Endothelial cell of umbilical vein (primary cell): ENCODE measurements at regions not wholly inside any gene's neighbourhood (a gene's known extent, or its start where the extent isn't known, plus 50 kb on each side); places are given as distances from the start of the nearest gene placed in this dataset.

Source experiments
- BruUV-seq: library from RNA; stranded (reverse); fragments of 400-500 nt; replicated peaks from 2 replicates; lab custom pipeline; 2021; lab: Mats Ljungman, UMichigan
- CTCF ChIA-PET: fragments of 300-600, 350-600 bp; sonication (Branson Sonifier 250); formaldehyde crosslinking; loops from one replicate; lab custom pipeline; 2021; ENCODE audit warnings: antibody characterized with exemption, inconsistent platforms; lab: Charles Lee
- POLR2A ChIA-PET: fragments of 300-600, 350-600 bp; sonication (Branson Sonifier 250); formaldehyde crosslinking; loops from one replicate; lab custom pipeline; 2021; ENCODE audit warnings: antibody characterized with exemption, inconsistent platforms; lab: Charles Lee
- DNase-seq: peaks from one replicate; pipeline ENCODE4 v3.0.0-alpha.2; 2011; ENCODE audit warnings: low read depth, low spot score
- FAIRE-seq: peaks from 2 replicates; lab custom pipeline; 2011; peaks lifted over from hg19 to GRCh38; lab: Jason Lieb, UNC
- H2AFZ ChIP-seq: 2 replicates; pipeline ENCODE4 v1.6.0; 2012; ENCODE audit warnings: low read depth, low read length, control low read depth, inconsistent platforms
- H3K27ac ChIP-seq: 2 replicates; pipeline ENCODE4 v1.5.1; 2011; ENCODE audit warnings: low read depth, mild to moderate bottlenecking, control low read depth, low read length, moderate library complexity; ENCODE audit not compliant: insufficient read depth
- H3K27me3 ChIP-seq, 2 experiments: 2 replicates each; pipeline versions ENCODE4 v1.6.0 to v1.6.1; 2011; ENCODE audit warnings: low read length in 2 of 2, mixed read lengths in 1 of 2; ENCODE audit not compliant: control insufficient read depth in 2 of 2, insufficient read depth in 2 of 2
- H3K36me3 ChIP-seq, 2 experiments: 2 replicates in 1 of 2; 3 replicates in 1 of 2; pipeline ENCODE4 v1.5.1; 2011; ENCODE audit warnings: low read length in 2 of 2, mild to moderate bottlenecking in 1 of 2, moderate library complexity in 1 of 2; ENCODE audit not compliant: control insufficient read depth in 2 of 2, insufficient read depth in 2 of 2; ENCODE audit errors: extremely low read depth in 1 of 2
- H3K4me1 ChIP-seq: 3 replicates; pipeline ENCODE4 v1.5.1; 2011; ENCODE audit warnings: mild to moderate bottlenecking, low read length; ENCODE audit not compliant: control insufficient read depth, insufficient read depth; ENCODE audit errors: extremely low read depth
- H3K4me2 ChIP-seq: 2 replicates; pipeline ENCODE4 v1.6.1; 2011; ENCODE audit warnings: low read length, control low read depth, mixed read lengths; ENCODE audit not compliant: insufficient read depth
- H3K4me3 ChIP-seq, 3 experiments: fragments of 200-600 bp in 1 of 3; sonication (generic), shearing (Covaris generic) in 1 of 3; replicated peaks in 1 of 3; 2 replicates each; pipeline ENCODE4 v1.5.1; 2011 to 2016; ENCODE audit warnings: control low read depth in 3 of 3, low read length in 3 of 3, mild to moderate bottlenecking in 2 of 3, inconsistent platforms in 1 of 3, low read depth in 1 of 3, moderate library complexity in 1 of 3; ENCODE audit not compliant: insufficient read depth in 1 of 3
- H3K79me2 ChIP-seq: 2 replicates; pipeline ENCODE4 v1.6.0; 2012; ENCODE audit warnings: low read length, inconsistent platforms; ENCODE audit not compliant: control insufficient read depth, insufficient read depth
- H3K9ac ChIP-seq: replicated peaks from 2 replicates; pipeline ENCODE3; 2011; ENCODE audit warnings: low read length, control low read depth; ENCODE audit not compliant: insufficient read depth; ENCODE audit errors: extremely low read depth
- H3K9me1 ChIP-seq: replicated peaks from 3 replicates; pipeline ENCODE4 v1.6.0; 2011; ENCODE audit warnings: mild to moderate bottlenecking, low read length; ENCODE audit not compliant: control insufficient read depth, insufficient read depth; ENCODE audit errors: extremely low read depth
- H3K9me3 ChIP-seq: replicated peaks from 2 replicates; pipeline ENCODE4 v1.5.1; 2012; ENCODE audit warnings: low read length, inconsistent platforms; ENCODE audit not compliant: control insufficient read depth, insufficient read depth
- H4K20me1 ChIP-seq: replicated peaks from 2 replicates; pipeline ENCODE3; 2011; ENCODE audit warnings: mild to moderate bottlenecking, low read length; ENCODE audit not compliant: control insufficient read depth, insufficient read depth; ENCODE audit errors: extremely low read depth
- EZH2 ChIP-seq: IDR thresholded peaks from 2 replicates; pipeline ENCODE4 v1.6.1; 2012; ENCODE audit warnings: borderline replicate concordance, low read depth, mild to moderate bottlenecking, moderate library complexity, low read length, inconsistent platforms; ENCODE audit not compliant: severe bottlenecking
- GATA2 ChIP-seq: IDR thresholded peaks from 2 replicates; pipeline ENCODE4 v1.7.0; 2011; ENCODE audit warnings: low read depth, mild to moderate bottlenecking, moderate library complexity, mixed read lengths, low read length; ENCODE audit not compliant: insufficient read length, insufficient read depth
- JUN ChIP-seq: IDR thresholded peaks from 2 replicates; pipeline ENCODE4 v1.6.1; 2011; ENCODE audit warnings: borderline replicate concordance, low read depth; ENCODE audit not compliant: insufficient read length, insufficient read depth
- MYC ChIP-seq: IDR thresholded peaks from one replicate; pipeline ENCODE4 v1.6.1; 2011; ENCODE audit warnings: mild to moderate bottlenecking, low read depth, low read length
- POLR2A ChIP-seq: IDR thresholded peaks from 2 replicates; pipeline ENCODE4 v1.6.1; 2012; ENCODE audit warnings: low read depth, mild to moderate bottlenecking, control low read depth, low read length
- dilution Hi-C: fragments of 300-500 bp; cut with MboI; formaldehyde crosslinking; loops from one replicate; pipeline ENCODE4 v1.15.0; 2019; ENCODE audit warnings: low sequenced_read_pairs; ENCODE audit not compliant: extremely low pct_ligation_motif_present
- intact Hi-C: fragments of 100-400 bp; cut with micrococcal nuclease; formaldehyde crosslinking; loops from one replicate; pipeline ENCODE4 v1.10.0; 2022

- DNase-seq (no peak), FAIRE-seq (no peak)
- dilution Hi-C loops = no loop called here
- no TSS peak for BruUV-seq
- Histone ChIP-seq H3K9me3 (peaks cover 2% of the 10 kb centered on the region), H2AFZ (no peak overlapping the region), H3K4me1 (no peaks in the 10 kb centered on the region), H3K27ac (no peak overlapping the region), H3K36me3 (no peaks in the 10 kb centered on the region), H3K27me3 (no peaks in the 10 kb centered on the region), H3K4me3 (no peak overlapping the region), H3K4me2 (no peak overlapping the region), H3K9ac (no peak overlapping the region), H3K79me2 (no peaks in the 10 kb centered on the region), H4K20me1 (no peaks in the 10 kb centered on the region), H3K9me1 (no peaks in the 10 kb centered on the region)
- ChIA-PET CTCF (no interaction called here), POLR2A (no interaction called here)
- intact Hi-C loops = no loop called here
- no peak for TF ChIP-seq JUN
Measured at GRCh38 chr5:85225388-85225787, 840.7 kb upstream of the EDIL3 start.

- no peaks in the 10 kb centered on the region for H3K79me2 ChIP-seq
- H3K9ac ChIP-seq = no peak overlapping the region
- no peaks in the 10 kb centered on the region for H3K9me1 ChIP-seq
- dilution Hi-C loops = no loop called here
- no peak overlapping the region for H3K4me3 ChIP-seq
- H3K9me3 ChIP-seq = peaks cover 2% of the 10 kb centered on the region
- intact Hi-C loops = no loop called here
- CTCF ChIA-PET = no interaction called here
- FAIRE-seq = no peak
- no peak overlapping the region for H3K27ac ChIP-seq
- no peak overlapping the region for H2AFZ ChIP-seq
- no TSS peak for BruUV-seq
- POLR2A ChIA-PET = no interaction called here
- no peak overlapping the region for H3K4me2 ChIP-seq
- H3K36me3 ChIP-seq = no peaks in the 10 kb centered on the region
- TF ChIP-seq MYC = no peak
- TF ChIP-seq POLR2A = no peak
- no peak for TF ChIP-seq EZH2
- no peak for TF ChIP-seq JUN
- TF ChIP-seq GATA2 = no peak
- H3K27me3 ChIP-seq = no peaks in the 10 kb centered on the region
- no peaks in the 10 kb centered on the region for H4K20me1 ChIP-seq
- H3K4me1 ChIP-seq = no peaks in the 10 kb centered on the region
- DNase-seq = no peak
Measured at GRCh38 chr5:85249204-85249603, 864.5 kb upstream of the EDIL3 start.
